ENCODE measurements at regions not wholly inside any gene's neighbourhood (a gene's known extent, or its start where the extent isn't known, plus 50 kb on each side); places are given as distances from the start of the nearest gene placed in this dataset.

DNA sequence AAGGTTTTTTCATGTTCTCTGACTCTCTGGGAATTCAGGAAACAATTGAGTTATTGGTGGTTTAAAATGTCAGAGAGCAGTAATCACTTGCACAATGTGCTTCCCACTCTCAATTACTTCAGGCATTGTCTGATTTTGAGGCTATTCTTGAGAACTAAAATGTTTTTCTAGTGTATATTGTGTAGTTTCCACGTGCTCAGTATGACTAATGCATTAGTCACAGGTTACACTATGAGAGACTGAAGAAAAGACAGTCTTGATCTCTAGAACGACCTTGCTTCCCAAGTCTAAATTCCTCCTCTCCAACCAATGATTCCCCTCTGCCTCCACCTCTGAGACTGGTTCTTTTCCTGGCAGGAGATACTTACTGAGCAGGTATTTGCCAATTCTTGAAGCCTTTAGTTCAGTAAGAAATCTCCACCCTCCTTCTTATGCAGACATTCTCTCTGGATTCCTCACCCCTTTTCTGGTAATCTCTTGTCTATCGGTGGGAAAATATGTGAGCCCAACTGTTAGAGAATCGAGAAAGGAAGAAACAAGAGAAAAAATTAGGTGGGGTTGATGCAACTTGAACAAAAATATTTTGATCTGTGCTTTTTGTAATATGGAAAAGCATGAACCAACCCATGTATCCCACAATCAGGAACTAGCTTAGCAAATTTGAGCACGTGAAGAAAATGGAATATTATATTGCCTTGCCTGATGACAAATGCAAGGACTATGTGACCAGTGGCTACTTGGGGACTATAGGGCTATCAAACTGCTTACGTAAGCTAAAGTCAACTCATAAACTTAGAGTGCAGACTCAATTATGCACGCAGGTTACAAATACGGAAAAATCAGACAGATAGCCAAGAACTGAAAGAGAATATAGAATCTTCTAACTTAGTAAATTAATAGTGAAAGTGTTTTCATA lies 61.1 kb upstream of the SLC22A16 start:
- DNase-seq: peak; percentile 62 to 93

DNA sequence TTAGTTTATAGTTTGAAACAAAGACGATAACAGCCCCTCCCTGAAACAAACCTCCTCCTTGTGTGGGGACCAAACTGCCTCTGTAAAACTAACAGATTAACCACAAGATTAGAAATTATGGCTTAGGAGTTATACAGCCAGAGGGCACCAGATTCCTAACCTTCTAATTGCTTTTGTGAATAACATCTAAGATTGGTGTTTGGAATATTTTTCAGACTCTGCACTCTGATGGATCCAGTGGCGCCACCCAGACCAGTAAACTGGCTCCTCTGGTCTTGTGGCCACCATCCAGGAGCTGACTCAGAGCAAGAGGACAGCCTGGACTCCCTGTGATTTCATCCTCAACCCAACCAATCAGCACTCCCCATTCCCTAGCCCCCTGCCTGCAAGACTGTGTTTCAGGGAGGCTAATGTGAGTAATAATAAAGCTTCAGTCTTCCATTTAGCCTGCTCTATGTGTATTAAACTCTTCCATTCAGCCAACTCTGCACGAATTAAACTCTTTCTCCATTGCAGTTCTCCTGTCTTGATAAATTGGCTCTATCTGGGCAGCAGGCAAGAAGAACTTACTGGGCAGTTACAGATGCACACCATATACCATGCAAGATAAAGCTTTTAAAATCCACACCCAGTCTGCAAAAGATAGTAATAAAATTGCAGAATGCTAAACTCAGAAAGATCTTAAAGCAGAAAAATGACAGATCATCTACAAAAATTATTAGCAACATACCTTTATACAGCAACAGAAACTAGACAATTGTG lies 58.5 kb upstream of the SLC22A16 start:
- DNase-seq: peak in 1 of 2 experiments; percentile 26

DNA sequence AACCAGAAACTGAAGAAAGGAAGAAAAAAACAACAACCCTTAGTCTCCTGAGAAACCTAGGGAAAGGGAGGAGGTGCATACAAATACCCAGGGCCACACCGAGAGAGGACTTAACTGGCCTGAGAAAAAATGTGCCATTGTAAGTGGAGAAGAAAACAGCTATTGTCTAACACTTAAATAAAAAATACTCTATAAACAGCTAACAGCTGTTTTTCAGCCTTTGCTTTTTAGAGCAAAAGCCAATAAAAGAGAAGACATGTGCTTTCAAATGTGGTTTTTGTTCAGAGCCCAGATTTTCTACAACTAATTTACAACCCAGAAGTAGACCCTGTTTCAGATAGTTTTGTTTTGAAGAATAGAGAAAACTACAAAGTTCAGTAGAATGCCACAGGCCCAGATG lies 56.0 kb upstream of the SLC22A16 start:
- DNase-seq: no peak

DNA sequence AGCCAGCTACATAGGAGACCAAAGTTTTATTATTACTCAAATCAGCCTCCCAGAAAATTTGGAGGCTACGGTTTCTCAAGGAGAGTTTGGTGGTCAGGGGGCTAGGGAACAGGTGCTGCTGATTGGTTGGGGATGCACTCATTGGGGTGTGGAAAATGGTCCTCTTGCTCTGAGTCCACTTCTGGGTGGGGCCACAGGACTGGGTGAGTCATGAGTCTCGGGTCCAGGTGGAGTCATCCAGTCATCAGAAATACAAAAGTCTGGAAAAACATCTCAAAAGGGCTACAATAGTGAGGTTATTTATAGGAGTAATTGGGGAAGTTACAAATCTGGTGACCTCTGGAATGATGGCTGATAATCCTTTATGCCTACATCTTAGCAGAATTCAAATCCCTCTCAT lies 54.3 kb upstream of the SLC22A16 start:
- no peak for DNase-seq

DNA sequence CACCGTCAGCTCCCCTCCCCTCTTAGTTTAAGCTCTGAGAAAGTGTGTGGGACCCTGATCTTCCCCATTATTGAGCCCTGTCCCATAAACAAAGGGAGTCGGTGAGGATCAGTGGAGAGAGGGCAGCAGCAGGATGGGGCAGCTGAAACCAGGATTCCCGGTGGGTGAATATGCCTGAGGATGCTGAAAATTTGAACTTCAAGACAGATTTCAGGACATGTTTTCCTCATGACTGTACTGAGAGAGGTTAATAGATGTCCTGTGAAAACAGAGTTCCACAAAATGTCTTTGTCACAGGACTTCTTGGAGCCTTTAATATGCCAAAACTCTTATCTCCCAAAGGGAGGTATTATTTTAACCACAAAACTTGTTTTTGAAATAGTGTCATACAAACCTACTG lies 53.5 kb upstream of the SLC22A16 start:
- no peak for DNase-seq

DNA sequence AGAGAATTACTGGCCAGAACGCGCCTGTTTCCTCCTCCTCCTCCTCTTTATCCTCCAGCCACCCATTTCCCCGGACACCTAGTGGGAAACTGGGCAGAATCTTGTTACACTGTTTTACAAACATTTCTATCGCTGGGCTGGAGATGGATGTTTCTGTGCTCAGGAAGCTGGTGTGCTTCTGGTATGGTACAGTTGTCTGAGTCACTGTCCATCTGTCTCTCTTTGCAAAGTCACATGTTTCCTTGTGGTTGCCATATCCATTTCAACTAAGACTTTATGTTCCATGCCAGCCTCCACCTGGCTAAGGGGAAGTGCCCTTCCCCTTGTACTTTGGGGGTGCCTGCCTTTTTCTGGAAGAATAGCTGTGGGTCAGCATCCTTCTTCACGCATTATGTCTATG lies 52.9 kb upstream of the SLC22A16 start:
- no peak for DNase-seq

DNA sequence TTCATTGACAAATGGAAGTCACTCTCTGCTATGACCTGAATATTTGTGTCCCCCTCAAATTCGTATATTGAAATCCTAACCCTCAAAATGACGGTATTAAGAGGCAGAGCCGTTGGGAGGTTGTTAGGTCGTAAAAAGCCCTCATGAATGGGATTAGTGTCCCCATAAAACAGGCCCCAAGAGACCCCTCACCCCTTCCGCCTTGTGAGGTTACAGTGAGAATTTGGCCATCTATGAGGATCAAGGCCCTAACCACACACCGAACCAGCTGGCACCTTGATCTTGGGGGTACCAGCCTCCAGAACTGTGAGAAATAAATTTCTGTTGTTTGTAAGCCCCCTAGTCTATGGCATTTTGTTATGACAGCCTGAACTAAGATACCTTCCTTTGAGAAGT lies 52.5 kb upstream of the SLC22A16 start:
- DNase-seq: no peak

DNA sequence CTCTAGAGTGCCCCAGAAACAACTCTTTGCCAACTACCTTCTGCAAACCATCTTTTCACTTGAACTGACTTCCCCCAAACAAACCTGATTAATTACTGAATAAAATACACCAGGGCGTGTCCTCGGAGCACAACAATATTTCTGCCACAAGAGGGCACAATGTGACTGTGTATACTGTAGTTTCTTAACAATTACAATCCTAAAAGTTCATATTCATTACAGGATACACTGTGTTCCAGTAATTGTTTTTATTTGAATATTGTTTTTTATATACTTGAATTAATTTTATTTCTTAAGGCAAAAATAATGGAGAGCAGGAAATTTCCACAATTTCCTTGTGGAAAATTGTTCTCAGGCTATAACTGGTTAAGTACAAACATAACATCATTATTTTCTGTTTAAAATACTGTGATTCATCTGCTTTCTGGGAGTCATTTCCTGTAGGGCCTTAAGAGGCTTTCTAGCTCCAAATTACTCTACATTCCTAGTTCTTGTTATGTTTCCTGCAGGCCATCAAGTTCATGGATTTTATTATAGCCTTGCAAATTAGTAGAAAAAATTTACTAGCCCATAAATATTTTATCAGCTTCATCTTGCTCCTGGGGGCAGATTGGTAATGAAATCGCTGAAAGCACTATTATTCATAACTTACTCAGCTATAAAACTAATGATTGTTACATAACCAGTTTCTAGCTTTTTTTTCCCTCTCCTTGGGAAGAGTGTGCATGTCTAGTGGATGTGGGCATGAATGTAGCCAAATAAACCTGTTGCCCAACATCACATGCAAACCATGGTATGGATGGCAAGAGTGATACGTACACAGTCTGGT lies 51.9 kb upstream of the SLC22A16 start:
- peak; percentile 58 to 83 for DNase-seq

DNA sequence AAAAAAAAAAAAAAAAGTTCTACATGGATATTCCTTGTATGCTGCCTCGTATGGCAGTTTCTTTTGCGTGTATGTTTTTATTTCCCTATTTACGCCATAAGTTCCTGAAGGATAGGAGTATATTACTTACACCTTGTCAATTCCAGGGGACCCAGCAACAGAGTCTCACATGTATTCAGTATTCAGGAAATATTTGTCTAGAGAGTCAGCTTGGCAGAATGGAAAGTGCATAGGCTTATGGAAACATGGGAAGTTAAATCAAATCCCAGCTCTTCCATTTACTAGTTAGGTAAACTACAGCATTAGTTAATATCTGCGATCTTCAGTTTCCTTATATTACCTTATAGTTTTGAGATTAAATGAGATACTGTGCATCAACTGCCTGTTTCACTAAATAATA lies 51.1 kb upstream of the SLC22A16 start:
- no peak for DNase-seq

DNA sequence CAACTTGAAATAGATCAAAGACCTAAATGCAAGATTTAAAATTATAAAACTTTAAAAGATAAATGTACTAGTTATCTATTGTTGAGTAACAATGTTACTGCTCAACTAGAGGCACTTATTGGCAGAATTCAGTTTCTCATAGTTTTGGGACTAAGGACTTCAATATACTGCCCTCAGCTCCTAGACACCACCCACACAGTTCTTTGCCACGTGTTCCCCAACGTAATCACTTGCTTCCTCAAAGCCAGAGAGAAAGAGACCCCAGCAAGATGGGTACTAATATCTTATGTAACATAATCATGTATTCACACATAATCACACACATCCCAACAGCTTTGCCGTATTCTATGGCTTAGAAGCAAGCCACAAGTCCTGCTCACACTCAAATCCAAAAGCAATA lies 50.3 kb upstream of the SLC22A16 start:
- no peak for DNase-seq

Data from SW 1271 (cell line).